Glutamatergic neuron (in vitro differentiated cells): ENCODE measurements at regions not wholly inside any gene's neighbourhood (a gene's known extent, or its start where the extent isn't known, plus 50 kb on each side); places are given as distances from the start of the nearest gene placed in this dataset.

Experiments
- DNase-seq: peaks from one replicate; pipeline ENCODE4 v3.0.0; 2022
- H3K27ac Mint-ChIP-seq: one replicate; pipeline ENCODE4 v1.8.0; 2020; ENCODE audit warnings: mild to moderate bottlenecking, mixed read lengths, inconsistent platforms; ENCODE audit not compliant: unreplicated experiment
- H3K27me3 Mint-ChIP-seq: one replicate; pipeline ENCODE4 v1.8.0; 2020; ENCODE audit warnings: mild to moderate bottlenecking, moderate library complexity, mixed read lengths, inconsistent platforms; ENCODE audit not compliant: unreplicated experiment
- H3K36me3 Mint-ChIP-seq: one replicate; pipeline ENCODE4 v1.8.0; 2020; ENCODE audit warnings: mild to moderate bottlenecking, mixed read lengths, inconsistent platforms; ENCODE audit not compliant: unreplicated experiment
- H3K4me1 Mint-ChIP-seq: one replicate; pipeline ENCODE4 v1.8.0; 2020; ENCODE audit warnings: mild to moderate bottlenecking, low read depth, mixed read lengths, inconsistent platforms; ENCODE audit not compliant: unreplicated experiment
- H3K4me3 Mint-ChIP-seq: one replicate; pipeline ENCODE4 v1.8.0; 2020; ENCODE audit warnings: mild to moderate bottlenecking, mixed read lengths, inconsistent platforms; ENCODE audit not compliant: unreplicated experiment
- H3K9me3 Mint-ChIP-seq: one replicate; pipeline ENCODE4 v1.8.0; 2020; ENCODE audit warnings: mild to moderate bottlenecking, moderate library complexity, mixed read lengths, inconsistent platforms; ENCODE audit not compliant: unreplicated experiment
- TF ChIP-seq, protein P1 (sequence below): fragments of 200-600 bp; sonication (generic); IDR thresholded peaks from one replicate; pipeline ENCODE4 v1.5.0; 2021; ENCODE audit not compliant: partially characterized antibody, unreplicated experiment

DNA sequence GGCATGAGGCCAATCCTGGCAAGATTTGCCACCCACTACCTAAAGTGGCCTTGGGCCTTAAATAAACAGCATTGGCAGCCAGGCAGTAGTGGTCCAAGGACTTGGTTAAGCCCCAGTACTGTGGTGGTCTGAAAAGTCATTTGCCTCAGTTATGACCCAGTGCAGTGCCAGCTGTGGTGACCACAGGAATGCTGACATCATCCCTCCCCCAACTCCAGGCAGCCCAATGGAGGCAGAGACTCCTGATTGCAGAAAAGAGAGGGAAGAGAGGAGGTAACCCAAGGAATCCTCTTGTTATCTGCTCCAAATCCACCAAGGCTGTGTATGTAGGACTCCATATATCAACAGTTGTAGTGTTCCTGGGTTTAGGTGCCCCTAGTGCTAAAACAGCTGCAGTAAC, 883.6 kb downstream of the SQOR start:
- TF ChIP-seq, protein P1, sequence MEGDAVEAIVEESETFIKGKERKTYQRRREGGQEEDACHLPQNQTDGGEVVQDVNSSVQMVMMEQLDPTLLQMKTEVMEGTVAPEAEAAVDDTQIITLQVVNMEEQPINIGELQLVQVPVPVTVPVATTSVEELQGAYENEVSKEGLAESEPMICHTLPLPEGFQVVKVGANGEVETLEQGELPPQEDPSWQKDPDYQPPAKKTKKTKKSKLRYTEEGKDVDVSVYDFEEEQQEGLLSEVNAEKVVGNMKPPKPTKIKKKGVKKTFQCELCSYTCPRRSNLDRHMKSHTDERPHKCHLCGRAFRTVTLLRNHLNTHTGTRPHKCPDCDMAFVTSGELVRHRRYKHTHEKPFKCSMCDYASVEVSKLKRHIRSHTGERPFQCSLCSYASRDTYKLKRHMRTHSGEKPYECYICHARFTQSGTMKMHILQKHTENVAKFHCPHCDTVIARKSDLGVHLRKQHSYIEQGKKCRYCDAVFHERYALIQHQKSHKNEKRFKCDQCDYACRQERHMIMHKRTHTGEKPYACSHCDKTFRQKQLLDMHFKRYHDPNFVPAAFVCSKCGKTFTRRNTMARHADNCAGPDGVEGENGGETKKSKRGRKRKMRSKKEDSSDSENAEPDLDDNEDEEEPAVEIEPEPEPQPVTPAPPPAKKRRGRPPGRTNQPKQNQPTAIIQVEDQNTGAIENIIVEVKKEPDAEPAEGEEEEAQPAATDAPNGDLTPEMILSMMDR = no peak
- H3K27me3 Mint-ChIP-seq = no peaks in the 10 kb centered on the region
- H3K27ac Mint-ChIP-seq = no peak overlapping the region
- H3K4me1 Mint-ChIP-seq = no peaks in the 10 kb centered on the region
- H3K9me3 Mint-ChIP-seq = no peaks in the 10 kb centered on the region
- H3K36me3 Mint-ChIP-seq = no peaks in the 10 kb centered on the region
- no peak for DNase-seq
- no peak overlapping the region for H3K4me3 Mint-ChIP-seq

DNA sequence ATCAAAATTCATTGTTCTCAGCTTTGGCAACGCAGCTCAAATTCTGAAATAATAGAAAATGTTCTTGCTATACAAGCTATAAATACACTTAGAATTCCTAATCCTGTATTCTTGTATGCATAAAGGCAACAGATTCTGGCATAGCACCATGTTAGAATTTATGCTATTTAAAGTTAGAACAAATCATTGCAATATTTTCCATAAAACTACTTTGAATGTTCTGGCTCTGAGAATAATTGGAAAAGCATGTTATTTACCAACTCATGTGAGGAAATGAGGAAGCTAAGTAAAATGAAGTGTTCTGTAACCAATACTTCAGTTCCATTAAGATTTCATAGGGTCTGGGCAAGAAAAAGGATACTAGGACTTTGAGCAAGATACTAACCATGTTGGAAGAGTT, 888.9 kb downstream of the SQOR start:
- no peaks in the 10 kb centered on the region for H3K27me3 Mint-ChIP-seq
- no peak for DNase-seq
- H3K4me1 Mint-ChIP-seq = peaks cover 4% of the 10 kb centered on the region
- no peaks in the 10 kb centered on the region for H3K36me3 Mint-ChIP-seq
- no peak overlapping the region for H3K4me3 Mint-ChIP-seq
- H3K27ac Mint-ChIP-seq = no peak overlapping the region
- TF ChIP-seq, protein P1 = no peak
- H3K9me3 Mint-ChIP-seq = no peaks in the 10 kb centered on the region

GRCh38 chr15:46525984-46526725, 891.3 kb downstream of the SQOR start:
- Mint-ChIP-seq H3K36me3 (no peaks in the 10 kb centered on the region), H3K27ac (no peak overlapping the region)
- no peak for DNase-seq

GRCh38 chr15:46526726-46527110, 891.9 kb downstream of the SQOR start:
- H3K9me3 Mint-ChIP-seq = no peaks in the 10 kb centered on the region
- DNase-seq = no peak
- H3K4me1 Mint-ChIP-seq = peaks cover 4% of the 10 kb centered on the region
- no peak overlapping the region for H3K4me3 Mint-ChIP-seq
- TF ChIP-seq, protein P1 = no peak
- no peaks in the 10 kb centered on the region for H3K27me3 Mint-ChIP-seq
- H3K36me3 Mint-ChIP-seq = no peaks in the 10 kb centered on the region
- H3K27ac Mint-ChIP-seq = no peak overlapping the region

More at GRCh38 chr15:46525984-46526725, 891.3 kb downstream of the SQOR start:
- Mint-ChIP-seq H3K4me3 (no peak overlapping the region), H3K9me3 (no peaks in the 10 kb centered on the region), H3K27me3 (no peaks in the 10 kb centered on the region), H3K4me1 (peaks cover 4% of the 10 kb centered on the region)
- TF ChIP-seq, protein P1 = no peak

- Mint-ChIP-seq H3K4me3 (no peak overlapping the region), H3K36me3 (peaks cover 10% of the 10 kb centered on the region), H3K27ac (no peak overlapping the region), H3K27me3 (no peaks in the 10 kb centered on the region), H3K4me1 (peaks cover 4% of the 10 kb centered on the region), H3K9me3 (peaks cover 4% of the 10 kb centered on the region)
- TF ChIP-seq, protein P1 = no peak
- no peak for DNase-seq
These were observed 908.8 kb downstream of the SQOR start for GRCh38 chr15:46543626-46544025.
